Breast epithelium (tissue), 3 donors: ENCODE measurements at regions not wholly inside any gene's neighbourhood (a gene's known extent, or its start where the extent isn't known, plus 50 kb on each side); places are given as distances from the start of the nearest gene placed in this dataset.

Source experiments
- POLR2A ChIP-seq: fragments of 450-650 bp; IDR thresholded peaks from one replicate; pipeline ENCODE4 v1.6.1; 2016; ENCODE audit warnings: antibody characterized with exemption, mild to moderate bottlenecking, moderate library complexity
- POLR2AphosphoS5 ChIP-seq, 3 donors: sonication (generic); formaldehyde crosslinking; IDR thresholded peaks; one replicate each; pipeline ENCODE4 v1.6.1; 2017; ENCODE audit warnings: antibody characterized with exemption in 3 of 3
- TF ChIP-seq, protein P1 (sequence below), 3 donors: fragments of 450-650 bp; IDR thresholded peaks; one replicate each; pipeline ENCODE4 v1.5.1; 2016 to 2017; ENCODE audit warnings: antibody characterized with exemption in 3 of 3, mild to moderate bottlenecking in 3 of 3, moderate library complexity in 3 of 3

GRCh38 chr2:200079356-200079755, 124.0 kb downstream of the MAIP1 start:
- TF ChIP-seq POLR2A = no peak
- TF ChIP-seq, protein P1, sequence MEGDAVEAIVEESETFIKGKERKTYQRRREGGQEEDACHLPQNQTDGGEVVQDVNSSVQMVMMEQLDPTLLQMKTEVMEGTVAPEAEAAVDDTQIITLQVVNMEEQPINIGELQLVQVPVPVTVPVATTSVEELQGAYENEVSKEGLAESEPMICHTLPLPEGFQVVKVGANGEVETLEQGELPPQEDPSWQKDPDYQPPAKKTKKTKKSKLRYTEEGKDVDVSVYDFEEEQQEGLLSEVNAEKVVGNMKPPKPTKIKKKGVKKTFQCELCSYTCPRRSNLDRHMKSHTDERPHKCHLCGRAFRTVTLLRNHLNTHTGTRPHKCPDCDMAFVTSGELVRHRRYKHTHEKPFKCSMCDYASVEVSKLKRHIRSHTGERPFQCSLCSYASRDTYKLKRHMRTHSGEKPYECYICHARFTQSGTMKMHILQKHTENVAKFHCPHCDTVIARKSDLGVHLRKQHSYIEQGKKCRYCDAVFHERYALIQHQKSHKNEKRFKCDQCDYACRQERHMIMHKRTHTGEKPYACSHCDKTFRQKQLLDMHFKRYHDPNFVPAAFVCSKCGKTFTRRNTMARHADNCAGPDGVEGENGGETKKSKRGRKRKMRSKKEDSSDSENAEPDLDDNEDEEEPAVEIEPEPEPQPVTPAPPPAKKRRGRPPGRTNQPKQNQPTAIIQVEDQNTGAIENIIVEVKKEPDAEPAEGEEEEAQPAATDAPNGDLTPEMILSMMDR (IDR thresholded peaks at IDR 0.05) = no peak
- TF ChIP-seq POLR2AphosphoS5 (IDR thresholded peaks at IDR 0.05) = no peak
